DND-41 (cell line): ENCODE measurements at regions not wholly inside any gene's neighbourhood (a gene's known extent, or its start where the extent isn't known, plus 50 kb on each side); places are given as distances from the start of the nearest gene placed in this dataset.

ENCODE experiments used
- CTCF ChIP-seq: IDR thresholded peaks from 2 replicates; pipeline ENCODE4 v1.5.1; 2012; ENCODE audit warnings: borderline replicate concordance, low read length, moderate library complexity, mild to moderate bottlenecking; ENCODE audit not compliant: poor library complexity, severe bottlenecking; ENCODE audit errors: extremely low read depth
- EZH2 ChIP-seq: IDR thresholded peaks from 3 replicates; pipeline ENCODE4 v1.6.1; 2012; ENCODE audit warnings: borderline replicate concordance, low read depth, mild to moderate bottlenecking, moderate library complexity, low read length, inconsistent platforms; ENCODE audit not compliant: severe bottlenecking

- TF ChIP-seq CTCF = no peak
- TF ChIP-seq EZH2 = no peak
Observed at GRCh38 chr2:37568565-37568964, 102.9 kb downstream of the CDC42EP3 start.
